GM21390 (cell line): ENCODE measurements at regions not wholly inside any gene's neighbourhood (a gene's known extent, or its start where the extent isn't known, plus 50 kb on each side); places are given as distances from the start of the nearest gene placed in this dataset.

Experiments used
- ATAC-seq: cut with Tn5 transposase; IDR thresholded peaks from one replicate; pipeline ENCODE4 v1.9.1; 2021; ENCODE audit not compliant: unreplicated experiment

- ATAC-seq, result no peak
Observed at GRCh38 chr3:102078854-102079808, 229.8 kb downstream of the NFKBIZ start.

GRCh38 chr3:102079809-102080197, 230.5 kb downstream of the NFKBIZ start:
- ATAC-seq, result no peak

GRCh38 chr3:102081572-102082289, 232.4 kb downstream of the NFKBIZ start:
- no peak for ATAC-seq

- ATAC-seq, result no peak
Observed at GRCh38 chr3:102083473-102083872, 234.2 kb downstream of the NFKBIZ start.

- no peak for ATAC-seq
Observed at GRCh38 chr3:102084006-102084405, 234.7 kb downstream of the NFKBIZ start.

- no peak for ATAC-seq
Observed at GRCh38 chr3:102084704-102085103, 235.4 kb downstream of the NFKBIZ start.

- ATAC-seq, result no peak
Observed at GRCh38 chr3:102085431-102086176, 236.3 kb downstream of the NFKBIZ start.

- no peak for ATAC-seq
Observed at GRCh38 chr3:102087236-102087635, 237.9 kb downstream of the NFKBIZ start.

GRCh38 chr3:102089239-102089638, 239.9 kb downstream of the NFKBIZ start:
- ATAC-seq, result no peak

GRCh38 chr3:102089904-102090720, 240.8 kb downstream of the NFKBIZ start:
- no peak for ATAC-seq

- no peak for ATAC-seq
Observed at GRCh38 chr3:102090721-102091045, 241.4 kb downstream of the NFKBIZ start.

- ATAC-seq, result no peak
Observed at GRCh38 chr3:102091358-102091757, 242.0 kb downstream of the NFKBIZ start.

- no peak for ATAC-seq
Observed at GRCh38 chr3:102092617-102093466, 243.5 kb downstream of the NFKBIZ start.

- ATAC-seq, result no peak
Observed at GRCh38 chr3:102094506-102094905, 245.2 kb downstream of the NFKBIZ start.

GRCh38 chr3:102095383-102095782, 246.1 kb downstream of the NFKBIZ start:
- no peak for ATAC-seq

GRCh38 chr3:102096066-102096465, 246.8 kb downstream of the NFKBIZ start:
- ATAC-seq, result no peak

- no peak for ATAC-seq
Observed at GRCh38 chr3:102098130-102098885, 249.0 kb downstream of the NFKBIZ start.

GRCh38 chr3:102099913-102100312, 250.6 kb downstream of the NFKBIZ start:
- ATAC-seq, result no peak

GRCh38 chr3:102102394-102102793, 253.1 kb downstream of the NFKBIZ start:
- ATAC-seq, result no peak
